KG1 (cell line): ENCODE measurements at regions not wholly inside any gene's neighbourhood (a gene's known extent, or its start where the extent isn't known, plus 50 kb on each side); places are given as distances from the start of the nearest gene placed in this dataset.
"Not testable (repeated sequence)": the region's sequence is repeated elsewhere in the genome, so short reads cannot be mapped to it uniquely, and the experiment has no call there.

Experiments used
- DNase-seq: peaks from one replicate; lab custom pipeline; 2025; lab: John Stamatoyannopoulos, UW

- no peak for DNase-seq
These were observed 163.5 kb upstream of the CXCR4 start for GRCh38 chr2:136281281-136282114.

- not testable (repeated sequence) for DNase-seq
These were observed 148.4 kb upstream of the CXCR4 start for GRCh38 chr2:136266346-136266745.

GRCh38 chr2:136259551-136259950 lies 141.6 kb upstream of the CXCR4 start:
- no peak for DNase-seq

GRCh38 chr2:136257893-136258292 lies 139.9 kb upstream of the CXCR4 start:
- DNase-seq: no peak

- DNase-seq: no peak
These were observed 137.9 kb upstream of the CXCR4 start for GRCh38 chr2:136255648-136256461.

- DNase-seq: no peak
These were observed 137.2 kb upstream of the CXCR4 start for GRCh38 chr2:136255127-136255526.

GRCh38 chr2:136254681-136255080 lies 136.7 kb upstream of the CXCR4 start:
- DNase-seq: no peak

- no peak for DNase-seq
These were observed 135.5 kb upstream of the CXCR4 start for GRCh38 chr2:136253288-136254004.

GRCh38 chr2:136251885-136252585 lies 134.1 kb upstream of the CXCR4 start:
- DNase-seq: no peak

GRCh38 chr2:136251197-136251884 lies 133.4 kb upstream of the CXCR4 start:
- no peak for DNase-seq

- no peak for DNase-seq
These were observed 132.2 kb upstream of the CXCR4 start for GRCh38 chr2:136250131-136250530.

- DNase-seq: no peak
These were observed 131.0 kb upstream of the CXCR4 start for GRCh38 chr2:136248907-136249306.

GRCh38 chr2:136248242-136248641 lies 130.3 kb upstream of the CXCR4 start:
- no peak for DNase-seq

- no peak for DNase-seq
These were observed 129.4 kb upstream of the CXCR4 start for GRCh38 chr2:136247204-136247950.

- no peak for DNase-seq
These were observed 128.2 kb upstream of the CXCR4 start for GRCh38 chr2:136246086-136246669.

GRCh38 chr2:136245211-136245610 lies 127.3 kb upstream of the CXCR4 start:
- no peak for DNase-seq

GRCh38 chr2:136244536-136244885 lies 126.6 kb upstream of the CXCR4 start:
- no peak for DNase-seq

GRCh38 chr2:136243638-136244535 lies 125.9 kb upstream of the CXCR4 start:
- no peak for DNase-seq

GRCh38 chr2:136242687-136243277 lies 124.8 kb upstream of the CXCR4 start:
- no peak for DNase-seq
